Panc1 (cell line): ENCODE measurements at regions not wholly inside any gene's neighbourhood (a gene's known extent, or its start where the extent isn't known, plus 50 kb on each side); places are given as distances from the start of the nearest gene placed in this dataset.

Source experiments
- CTCF ChIP-seq: fragments of 450-650 bp; IDR thresholded peaks from 2 replicates; pipeline ENCODE4 v1.5.1; 2017; ENCODE audit warnings: mild to moderate bottlenecking
- REST ChIP-seq, 2 experiments: IDR thresholded peaks; 2 replicates each; pipeline ENCODE4 v1.6.1; 2011 to 2012; ENCODE audit warnings: low read depth in 2 of 2, control low read depth in 1 of 2, low read length in 1 of 2, mild to moderate bottlenecking in 1 of 2, moderate library complexity in 1 of 2; ENCODE audit not compliant: insufficient read depth in 1 of 2

- TF ChIP-seq CTCF (no peak), REST (IDR thresholded peaks at IDR 0.05; ENCODE audit: insufficient read depth in 1 of 2, low read depth in 2 of 2, low read length in 1 of 2) (no peak)
Observed at GRCh38 chr2:2399396-2399795, 68.3 kb upstream of the MYT1L start.
